Activated naive CD8-positive, alpha-beta T cell treated with anti-CD3 and anti-CD28 coated beads, Interleukin-2, amount 50 U/mL, for 24 hours (primary cell): ENCODE measurements at regions not wholly inside any gene's neighbourhood (a gene's known extent, or its start where the extent isn't known, plus 50 kb on each side); places are given as distances from the start of the nearest gene placed in this dataset.
"Not testable (repeated sequence)": the region's sequence is repeated elsewhere in the genome, so short reads cannot be mapped to it uniquely, and the experiment has no call there.

Source experiments
- ATAC-seq: fragments of 150-1000 bp; cut with Tn5 transposase; one replicate; pipeline ENCODE4 v1.10.0; 2021
- DNase-seq: peaks from one replicate; pipeline ENCODE4 v3.0.0; 2021
- H3K27ac Mint-ChIP-seq: one replicate; pipeline ENCODE4 v1.8.0; 2021; ENCODE audit warnings: mild to moderate bottlenecking, mixed read lengths
- H3K27me3 Mint-ChIP-seq: one replicate; pipeline ENCODE4 v1.8.0; 2021; ENCODE audit warnings: mixed read lengths
- H3K36me3 Mint-ChIP-seq: one replicate; pipeline ENCODE4 v1.8.0; 2021; ENCODE audit warnings: low read depth, mixed read lengths
- H3K4me1 Mint-ChIP-seq: one replicate; pipeline ENCODE4 v1.8.0; 2021; ENCODE audit warnings: mixed read lengths
- H3K4me3 Mint-ChIP-seq: one replicate; pipeline ENCODE4 v1.8.0; 2021; ENCODE audit warnings: mild to moderate bottlenecking, moderate library complexity, mixed read lengths
- H3K9me3 Mint-ChIP-seq: one replicate; pipeline ENCODE4 v1.8.0; 2021; ENCODE audit warnings: mixed read lengths

DNA sequence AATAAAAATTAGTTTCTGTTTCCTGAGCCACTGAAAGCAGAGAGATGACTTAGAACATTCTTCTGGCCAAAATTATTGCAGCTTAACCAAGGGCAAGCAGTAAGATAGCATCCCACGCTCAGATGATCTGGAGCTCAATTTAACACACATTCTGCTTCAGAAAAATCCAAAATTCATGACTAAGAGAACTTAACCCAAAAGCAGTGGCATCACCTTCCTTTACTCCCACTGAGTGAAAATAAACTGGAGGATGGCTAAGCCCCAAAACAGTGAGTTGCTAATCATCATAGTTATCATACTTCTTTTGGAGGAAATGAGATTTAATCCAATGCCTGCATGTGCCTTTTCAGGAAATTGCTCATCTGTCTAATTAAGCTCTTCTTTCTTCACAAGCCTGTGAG, 195.4 kb downstream of the DUSP6 start:
- Mint-ChIP-seq H3K4me3 (no peak overlapping the region), H3K9me3 (no peaks in the 10 kb centered on the region), H3K36me3 (no peaks in the 10 kb centered on the region), H3K27ac (peak overlapping the region; percentile 34), H3K27me3 (no peaks in the 10 kb centered on the region), H3K4me1 (peaks cover 20% of the 10 kb centered on the region)
- DNase-seq: no peak
- ATAC-seq: peak; percentile 37

GRCh38 chr12:89156340-89156739, 196.0 kb downstream of the DUSP6 start:
- no peak overlapping the region for H3K4me3 Mint-ChIP-seq
- no peak for ATAC-seq
- H3K27me3 Mint-ChIP-seq: no peaks in the 10 kb centered on the region
- no peak overlapping the region for H3K27ac Mint-ChIP-seq
- no peaks in the 10 kb centered on the region for H3K9me3 Mint-ChIP-seq
- H3K36me3 Mint-ChIP-seq: no peaks in the 10 kb centered on the region
- DNase-seq: no peak
- H3K4me1 Mint-ChIP-seq: peaks cover 20% of the 10 kb centered on the region

DNA sequence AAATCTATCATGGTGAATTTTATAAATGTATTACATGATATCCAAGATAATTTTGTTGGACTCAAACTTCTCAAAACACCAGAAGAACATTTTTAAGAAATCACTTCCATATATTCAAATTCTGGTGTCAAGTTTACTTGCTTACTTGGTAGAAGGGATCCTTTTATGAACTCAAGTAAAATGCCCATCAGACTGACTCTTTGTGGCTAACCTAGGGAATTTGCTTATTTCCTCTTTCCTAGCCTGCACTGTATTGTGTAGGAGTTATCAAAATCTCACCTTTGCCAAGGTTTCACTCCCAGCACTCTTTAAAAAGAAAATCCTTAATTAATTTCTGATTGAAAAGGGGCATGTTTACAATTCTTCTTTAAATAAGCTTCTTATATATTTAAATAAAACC, 196.5 kb downstream of the DUSP6 start:
- Mint-ChIP-seq H3K27ac (no peak overlapping the region), H3K9me3 (peaks cover 2% of the 10 kb centered on the region), H3K36me3 (peaks cover 1% of the 10 kb centered on the region), H3K4me3 (no peak overlapping the region), H3K4me1 (peaks cover 20% of the 10 kb centered on the region), H3K27me3 (no peaks in the 10 kb centered on the region)
- DNase-seq (no peak), ATAC-seq (no peak)

DNA sequence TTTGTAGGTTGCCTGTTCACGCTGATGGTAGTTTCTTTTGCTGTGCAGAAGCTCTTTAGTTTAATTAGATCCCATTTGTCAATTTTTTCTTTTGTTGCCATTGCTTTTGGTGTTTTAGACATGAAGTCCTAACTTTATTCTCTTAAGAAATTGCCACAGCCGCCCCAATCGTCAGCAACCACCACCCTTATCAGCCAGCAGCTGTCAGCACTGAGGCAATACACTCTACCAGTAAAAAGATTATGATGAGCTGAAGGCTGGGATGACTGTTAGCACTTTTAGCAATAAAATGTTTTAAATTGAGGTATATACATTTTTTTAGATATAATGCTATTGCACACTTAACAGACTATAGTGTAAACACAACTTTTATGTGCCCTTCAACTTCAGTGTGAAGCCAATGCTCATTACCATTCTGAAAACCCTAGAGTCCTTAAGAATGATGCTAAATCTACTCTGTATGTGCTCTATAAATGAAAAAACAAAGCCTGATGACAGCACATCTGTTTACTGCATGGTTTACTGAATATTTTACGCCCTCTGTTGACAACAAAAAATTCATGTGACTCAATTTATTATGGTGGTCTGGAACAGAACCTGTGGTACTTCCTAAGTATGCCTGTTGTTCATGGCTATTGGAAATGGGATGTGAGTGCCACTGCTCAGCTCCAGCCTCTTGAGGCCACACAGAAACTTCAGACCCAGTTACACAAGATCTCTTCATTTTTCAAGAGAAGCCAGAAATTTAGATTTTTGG, 197.4 kb downstream of the DUSP6 start:
- ATAC-seq (no peak), DNase-seq (no peak)
- H3K36me3 Mint-ChIP-seq: peaks cover 2% of the 10 kb centered on the region
- H3K9me3 Mint-ChIP-seq: peaks cover 8% of the 10 kb centered on the region
- H3K4me1 Mint-ChIP-seq: peaks cover 20% of the 10 kb centered on the region
- H3K27me3 Mint-ChIP-seq: no peaks in the 10 kb centered on the region
- no peak overlapping the region for H3K4me3 Mint-ChIP-seq
- no peak overlapping the region for H3K27ac Mint-ChIP-seq

GRCh38 chr12:89153341-89153740, 199.0 kb downstream of the DUSP6 start:
- no peaks in the 10 kb centered on the region for H3K27me3 Mint-ChIP-seq
- ATAC-seq: no peak
- DNase-seq: no peak
- no peak overlapping the region for H3K27ac Mint-ChIP-seq
- peaks cover 2% of the 10 kb centered on the region for H3K36me3 Mint-ChIP-seq
- H3K9me3 Mint-ChIP-seq: peaks cover 8% of the 10 kb centered on the region
- H3K4me1 Mint-ChIP-seq: peaks cover 20% of the 10 kb centered on the region
- no peak overlapping the region for H3K4me3 Mint-ChIP-seq

GRCh38 chr12:89151536-89151935, 200.8 kb downstream of the DUSP6 start:
- peaks cover 8% of the 10 kb centered on the region for H3K4me1 Mint-ChIP-seq
- H3K36me3 Mint-ChIP-seq: peaks cover 2% of the 10 kb centered on the region
- H3K9me3 Mint-ChIP-seq: peaks cover 8% of the 10 kb centered on the region
- no peaks in the 10 kb centered on the region for H3K27me3 Mint-ChIP-seq
- DNase-seq (no peak), ATAC-seq (no peak)
- no peak overlapping the region for H3K27ac Mint-ChIP-seq
- no peak overlapping the region for H3K4me3 Mint-ChIP-seq

- H3K36me3 Mint-ChIP-seq, H3K4me1 Mint-ChIP-seq, H3K4me3 Mint-ChIP-seq, ATAC-seq, H3K27me3 Mint-ChIP-seq, H3K9me3 Mint-ChIP-seq, DNase-seq, H3K27ac Mint-ChIP-seq: not testable (repeated sequence)
These were observed 201.5 kb downstream of the DUSP6 start for GRCh38 chr12:89150789-89151188.

- peaks cover 27% of the 10 kb centered on the region for H3K4me1 Mint-ChIP-seq
- H3K4me3 Mint-ChIP-seq: no peak overlapping the region
- ATAC-seq (no peak), DNase-seq (no peak)
- no peaks in the 10 kb centered on the region for H3K9me3 Mint-ChIP-seq
- no peaks in the 10 kb centered on the region for H3K27me3 Mint-ChIP-seq
- H3K36me3 Mint-ChIP-seq: no peaks in the 10 kb centered on the region
- H3K27ac Mint-ChIP-seq: no peak overlapping the region
These were observed 211.6 kb downstream of the DUSP6 start for GRCh38 chr12:89140602-89141238.

- H3K27me3 Mint-ChIP-seq: no peaks in the 10 kb centered on the region
- H3K4me1 Mint-ChIP-seq: peaks cover 29% of the 10 kb centered on the region
- no peaks in the 10 kb centered on the region for H3K9me3 Mint-ChIP-seq
- no peak overlapping the region for H3K4me3 Mint-ChIP-seq
- DNase-seq (no peak), ATAC-seq (no peak)
- no peak overlapping the region for H3K27ac Mint-ChIP-seq
- H3K36me3 Mint-ChIP-seq: no peaks in the 10 kb centered on the region
These were observed 212.2 kb downstream of the DUSP6 start for GRCh38 chr12:89140141-89140540.

DNA sequence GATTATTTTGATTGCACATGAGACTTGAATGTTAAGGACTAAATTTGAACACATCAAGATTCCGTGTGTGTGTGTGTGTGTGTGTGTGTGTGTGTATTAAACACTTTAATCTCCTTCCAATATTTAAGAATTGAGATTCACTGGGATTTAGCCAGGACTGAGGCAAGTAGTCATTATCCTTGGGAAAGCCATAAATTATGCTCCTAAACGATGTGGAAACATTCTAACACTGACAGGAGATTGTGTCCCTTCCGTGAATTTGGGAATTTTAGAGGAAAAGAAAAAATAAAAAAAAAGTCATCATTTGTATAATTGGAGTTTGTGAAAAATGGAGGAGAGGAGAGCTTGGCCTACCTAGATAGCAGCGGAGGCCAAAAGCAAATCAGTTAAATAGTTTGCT, 212.9 kb downstream of the DUSP6 start:
- no peaks in the 10 kb centered on the region for H3K9me3 Mint-ChIP-seq
- DNase-seq (no peak), ATAC-seq (no peak)
- H3K4me1 Mint-ChIP-seq: peaks cover 30% of the 10 kb centered on the region
- no peaks in the 10 kb centered on the region for H3K27me3 Mint-ChIP-seq
- H3K36me3 Mint-ChIP-seq: no peaks in the 10 kb centered on the region
- no peak overlapping the region for H3K4me3 Mint-ChIP-seq
- no peak overlapping the region for H3K27ac Mint-ChIP-seq

DNA sequence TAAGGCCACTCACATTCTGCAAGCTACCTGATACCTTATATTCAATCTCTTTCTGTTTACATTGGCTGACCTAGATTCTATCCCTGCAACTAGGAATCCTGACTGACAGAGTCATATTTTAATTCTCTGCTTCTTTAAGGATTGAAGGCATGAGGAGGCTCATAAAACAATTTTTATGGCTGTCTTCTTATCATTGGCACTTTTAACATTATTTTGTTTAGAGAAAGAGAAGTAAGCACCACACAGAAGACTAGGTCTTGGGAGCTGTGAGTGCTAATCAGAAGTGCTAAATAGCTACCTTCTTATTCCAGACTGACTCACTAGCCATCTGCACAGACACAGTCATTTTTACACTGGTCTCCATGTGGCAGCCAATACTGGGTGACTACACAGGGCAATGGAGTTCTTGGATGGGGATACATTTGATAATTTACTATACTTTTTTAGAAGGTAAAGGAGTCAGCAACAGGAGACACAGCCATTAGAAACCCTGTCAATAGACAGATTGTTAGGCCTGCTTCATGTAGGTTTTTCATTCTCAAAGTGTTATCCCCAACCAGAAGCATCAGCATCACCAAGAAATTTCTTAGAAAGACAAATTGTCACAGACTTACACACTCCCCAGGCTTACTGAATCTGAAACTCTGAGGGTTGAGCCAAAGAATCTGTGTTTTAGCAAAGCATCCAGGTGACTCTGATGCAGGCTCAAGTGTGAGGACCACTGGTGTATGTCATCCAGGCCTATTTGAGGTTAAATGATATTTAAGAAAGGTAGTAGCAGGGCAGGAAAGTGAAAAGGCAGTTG, 214.1 kb downstream of the DUSP6 start:
- Mint-ChIP-seq H3K36me3 (no peaks in the 10 kb centered on the region), H3K9me3 (no peaks in the 10 kb centered on the region), H3K4me3 (no peak overlapping the region), H3K27me3 (peaks cover under 1% of the 10 kb centered on the region), H3K4me1 (peaks cover 31% of the 10 kb centered on the region), H3K27ac (peak overlapping the region; percentile 40)
- peak; percentile 91 for ATAC-seq
- DNase-seq: peak; percentile 6

DNA sequence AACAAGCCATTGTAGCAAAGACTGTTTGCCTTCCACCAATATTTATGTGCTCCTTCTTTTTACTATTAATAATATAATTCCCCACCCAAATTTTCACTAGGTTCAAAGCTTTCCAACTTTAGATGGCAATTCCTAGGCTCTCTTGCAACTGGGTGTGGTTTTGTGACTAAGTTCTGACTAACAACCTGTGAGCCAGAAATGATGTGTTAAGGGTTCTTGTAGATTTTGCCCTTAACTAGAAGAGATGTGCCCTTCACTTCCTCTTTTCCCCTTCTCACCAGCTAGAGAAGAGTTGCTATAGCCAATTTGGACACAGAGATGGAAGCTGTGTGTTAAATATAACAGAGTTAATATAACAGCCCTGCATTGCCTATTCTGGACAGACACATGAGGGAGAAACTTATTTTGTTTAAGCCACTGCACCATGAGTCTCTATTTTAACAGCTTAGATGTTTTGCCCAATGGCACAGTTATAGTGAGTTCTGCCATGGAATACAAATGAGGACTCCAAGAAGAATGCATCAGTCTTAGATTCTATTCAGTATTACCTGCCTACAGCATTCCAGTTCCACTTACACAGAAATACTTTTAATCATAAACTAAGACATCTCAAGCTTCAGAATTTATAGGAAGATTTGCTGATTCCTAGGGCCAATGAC, 216.2 kb downstream of the DUSP6 start:
- H3K27me3 Mint-ChIP-seq: peaks cover 2% of the 10 kb centered on the region
- H3K9me3 Mint-ChIP-seq: no peaks in the 10 kb centered on the region
- ATAC-seq: peak; percentile 78
- no peaks in the 10 kb centered on the region for H3K36me3 Mint-ChIP-seq
- no peak for DNase-seq
- H3K4me3 Mint-ChIP-seq: no peak overlapping the region
- peaks cover 31% of the 10 kb centered on the region for H3K4me1 Mint-ChIP-seq
- H3K27ac Mint-ChIP-seq: peak overlapping the region; percentile 3

GRCh38 chr12:89134213-89134770, 218.0 kb downstream of the DUSP6 start:
- H3K4me3 Mint-ChIP-seq: no peak overlapping the region
- peaks cover 2% of the 10 kb centered on the region for H3K27me3 Mint-ChIP-seq
- DNase-seq (no peak), ATAC-seq (no peak)
- H3K27ac Mint-ChIP-seq: no peak overlapping the region
- H3K4me1 Mint-ChIP-seq: peaks cover 31% of the 10 kb centered on the region
- H3K9me3 Mint-ChIP-seq: no peaks in the 10 kb centered on the region
- no peaks in the 10 kb centered on the region for H3K36me3 Mint-ChIP-seq

GRCh38 chr12:89129167-89129870, 223.0 kb downstream of the DUSP6 start:
- DNase-seq: no peak
- H3K27ac Mint-ChIP-seq: no peak overlapping the region
- no peak overlapping the region for H3K4me3 Mint-ChIP-seq
- no peaks in the 10 kb centered on the region for H3K36me3 Mint-ChIP-seq
- ATAC-seq: no peak
- no peaks in the 10 kb centered on the region for H3K9me3 Mint-ChIP-seq
- H3K27me3 Mint-ChIP-seq: peaks cover 2% of the 10 kb centered on the region
- peaks cover 2% of the 10 kb centered on the region for H3K4me1 Mint-ChIP-seq
